ENCODE measurements at regions not wholly inside any gene's neighbourhood (a gene's known extent, or its start where the extent isn't known, plus 50 kb on each side); places are given as distances from the start of the nearest gene placed in this dataset.

- H3K4me1 ChIP-seq: no peaks in the 10 kb centered on the region
- no peaks in the 10 kb centered on the region for H3K27me3 ChIP-seq
- no peak overlapping the region for H3K27ac ChIP-seq
- no peak overlapping the region for H3K4me3 ChIP-seq
- DNase-seq (no peak), ATAC-seq (no peak)
- intact Hi-C loops (cut with DNase I): no loop called here
- peaks cover 0 to 6% (median 0%) of the 10 kb centered on the region in 11 donors for H3K9me3 ChIP-seq
- no peak for TF ChIP-seq CTCF (IDR thresholded peaks at IDR 0.05)
- WGBS, 2 donors: 87 to 92% methylated on average over 4 of the region's 4 CpGs
- no peaks in the 10 kb centered on the region for H3K36me3 ChIP-seq
Measured at GRCh38 chr12:98275131-98275475, 240.3 kb upstream of the TMPO start.

GRCh38 chr12:98280152-98280551 is 235.2 kb upstream of the TMPO start:
- no peak for ATAC-seq

GRCh38 chr12:98280621-98281020 is 234.8 kb upstream of the TMPO start:
- DNase-seq (no peak), ATAC-seq (no peak)
- H3K9me3 ChIP-seq: no peaks in the 10 kb centered on the region
- no peak for TF ChIP-seq CTCF (IDR thresholded peaks at IDR 0.05)
- no peaks in the 10 kb centered on the region for H3K27me3 ChIP-seq
- H3K27ac ChIP-seq: no peak overlapping the region
- WGBS, 2 donors: 93 to 94% methylated on average over 7 of the region's 7 CpGs
- intact Hi-C loops (cut with DNase I): no loop called here
- no peaks in the 10 kb centered on the region for H3K4me1 ChIP-seq
- H3K4me3 ChIP-seq: no peak overlapping the region
- no peaks in the 10 kb centered on the region for H3K36me3 ChIP-seq

More at GRCh38 chr12:98280152-98280551, 235.2 kb upstream of the TMPO start:
- 62 to 70% methylated on average over 6 of the region's 6 CpGs for WGBS, 2 donors
- Histone ChIP-seq H3K27ac (no peak overlapping the region), H3K4me1 (no peaks in the 10 kb centered on the region), H3K4me3 (no peak overlapping the region), H3K9me3 (no peaks in the 10 kb centered on the region), H3K27me3 (no peaks in the 10 kb centered on the region), H3K36me3 (no peaks in the 10 kb centered on the region)
- TF ChIP-seq CTCF (IDR thresholded peaks at IDR 0.05): no peak
- no peak for DNase-seq
- intact Hi-C loops (cut with DNase I): no loop called here

GRCh38 chr12:98291828-98292227 is 223.6 kb upstream of the TMPO start:
- no peak for DNase-seq
- no peak for TF ChIP-seq CTCF (IDR thresholded peaks at IDR 0.05)
- intact Hi-C loops (cut with DNase I): no loop called here
- Histone ChIP-seq H3K27me3 (peaks cover 0 to 5% (median 0%) of the 10 kb centered on the region in 7 donors), H3K4me1 (no peaks in the 10 kb centered on the region), H3K27ac (no peak overlapping the region), H3K9me3 (peaks cover 0 to 7% (median 0%) of the 10 kb centered on the region in 11 donors), H3K4me3 (no peak overlapping the region), H3K36me3 (no peaks in the 10 kb centered on the region)
- WGBS, 2 donors: 14 to 21% methylated on average over 4 of the region's 4 CpGs
- ATAC-seq: no peak

All from heart right ventricle (tissue), 16 donors.